Liver (tissue), 8 donors: ENCODE measurements at regions not wholly inside any gene's neighbourhood (a gene's known extent, or its start where the extent isn't known, plus 50 kb on each side); places are given as distances from the start of the nearest gene placed in this dataset.

Source experiments
- DNase-seq: peaks from one replicate; pipeline ENCODE4 v3.0.0-alpha.2; 2017; ENCODE audit warnings: low spot score
- H3K27ac ChIP-seq, 2 donors: one replicate each; pipeline ENCODE4 v1.7.0; 2013; ENCODE audit warnings: inconsistent platforms in 2 of 2, low read length in 2 of 2, control low read depth in 1 of 2, low read depth in 1 of 2, mild to moderate bottlenecking in 1 of 2
- H3K27me3 ChIP-seq, 4 donors: one replicate each; pipeline versions ENCODE4 v1.6.1 to v1.7.0; 2013; ENCODE audit warnings: low read length in 3 of 4, inconsistent platforms in 1 of 4, mild to moderate bottlenecking in 1 of 4, moderate library complexity in 1 of 4; ENCODE audit not compliant: control insufficient read depth in 4 of 4, insufficient read depth in 4 of 4
- H3K36me3 ChIP-seq, 4 donors: one replicate each; pipeline versions ENCODE4 v1.6.1 to v1.7.0; 2013; ENCODE audit warnings: low read length in 3 of 4, mild to moderate bottlenecking in 3 of 4, low read depth in 1 of 4, moderate library complexity in 1 of 4; ENCODE audit not compliant: control insufficient read depth in 4 of 4, insufficient read depth in 3 of 4
- H3K4me1 ChIP-seq, 4 donors: one replicate each; pipeline versions ENCODE4 v1.6.1 to v1.7.0; 2013; ENCODE audit warnings: low read length in 3 of 4, mild to moderate bottlenecking in 3 of 4, moderate library complexity in 1 of 4; ENCODE audit not compliant: control insufficient read depth in 4 of 4, insufficient read depth in 4 of 4
- H3K4me3 ChIP-seq, 3 donors: one replicate each; pipeline versions ENCODE4 v1.6.1 to v1.7.0; 2013; ENCODE audit warnings: low read length in 3 of 3, control low read depth in 1 of 3, low read depth in 1 of 3, mild to moderate bottlenecking in 1 of 3
- H3K9ac ChIP-seq, 2 donors: one replicate each; pipeline ENCODE4 v1.7.0; 2013; ENCODE audit warnings: low read length in 2 of 2, mild to moderate bottlenecking in 2 of 2, moderate library complexity in 2 of 2, control low read depth in 1 of 2, low read depth in 1 of 2
- H3K9me3 ChIP-seq, 4 donors: one replicate each; pipeline versions ENCODE4 v1.6.1 to v1.7.0; 2013; ENCODE audit warnings: low read length in 3 of 4; ENCODE audit not compliant: control insufficient read depth in 4 of 4
- ATF3 ChIP-seq: IDR thresholded peaks from 2 replicates; pipeline ENCODE4 v1.6.1; 2016; ENCODE audit warnings: antibody characterized with exemption
- CTCF ChIP-seq: fragments of 150-350 bp; IDR thresholded peaks from 2 replicates; pipeline ENCODE4 v1.5.1; 2017; ENCODE audit warnings: improper control_type of control experiment, low read depth, low read length; ENCODE audit not compliant: missing input control
- EGR1 ChIP-seq, 2 donors: IDR thresholded peaks; 2 replicates each; pipeline ENCODE4 v1.6.1; 2016 to 2018; ENCODE audit warnings: antibody characterized with exemption in 2 of 2, low read depth in 2 of 2
- FOXA2 ChIP-seq: IDR thresholded peaks from 2 replicates; pipeline ENCODE4 v1.6.1; 2016; ENCODE audit warnings: antibody characterized with exemption
- GABPA ChIP-seq, 2 donors: IDR thresholded peaks in 1 of 2; conservative IDR thresholded peaks in 1 of 2; 2 replicates each; pipeline ENCODE4 v1.6.1; 2016; ENCODE audit warnings: antibody characterized with exemption in 2 of 2, mild to moderate bottlenecking in 1 of 2, moderate library complexity in 1 of 2
- HNF4A ChIP-seq, 2 donors: conservative IDR thresholded peaks; 2 replicates each; pipeline ENCODE4 v1.6.1; 2016; ENCODE audit warnings: antibody characterized with exemption in 2 of 2, mild to moderate bottlenecking in 2 of 2
- HNF4G ChIP-seq: IDR thresholded peaks from 2 replicates; pipeline ENCODE4 v1.6.1; 2016; ENCODE audit warnings: antibody characterized with exemption
- JUND ChIP-seq, 2 donors: IDR thresholded peaks; 2 replicates each; pipeline ENCODE4 v1.6.1; 2016; ENCODE audit warnings: antibody characterized with exemption in 2 of 2
- MAX ChIP-seq: IDR thresholded peaks from 2 replicates; pipeline ENCODE4 v1.6.1; 2016; ENCODE audit warnings: antibody characterized with exemption
- NR2F2 ChIP-seq: IDR thresholded peaks from 2 replicates; pipeline ENCODE4 v1.6.1; 2016; ENCODE audit warnings: antibody characterized with exemption
- RAD21 ChIP-seq, 2 donors: IDR thresholded peaks; 2 replicates each; pipeline ENCODE4 v1.6.1; 2016; ENCODE audit warnings: antibody characterized with exemption in 2 of 2, mild to moderate bottlenecking in 2 of 2
- REST ChIP-seq: IDR thresholded peaks from 2 replicates; pipeline ENCODE4 v1.6.1; 2016; ENCODE audit warnings: antibody characterized with exemption, mild to moderate bottlenecking
- RXRA ChIP-seq, 2 donors: IDR thresholded peaks; 2 replicates each; pipeline ENCODE4 v1.6.1; 2017 to 2018; ENCODE audit warnings: antibody characterized with exemption in 2 of 2, mild to moderate bottlenecking in 1 of 2
- SP1 ChIP-seq: IDR thresholded peaks from 2 replicates; pipeline ENCODE4 v1.6.1; 2018; ENCODE audit warnings: antibody characterized with exemption, mild to moderate bottlenecking
- TAF1 ChIP-seq: conservative IDR thresholded peaks from 2 replicates; pipeline ENCODE4 v1.6.1; 2016; ENCODE audit warnings: antibody characterized with exemption, mild to moderate bottlenecking
- YY1 ChIP-seq: IDR thresholded peaks from 2 replicates; pipeline ENCODE4 v1.6.1; 2016; ENCODE audit warnings: antibody characterized with exemption, mild to moderate bottlenecking
- ZBTB33 ChIP-seq: IDR thresholded peaks from 2 replicates; pipeline ENCODE4 v1.6.1; 2016; ENCODE audit warnings: antibody characterized with exemption
- WGBS: extraction: QIAGEN DNeasy Blood & Tissue Kit; methylation state at CpG from one replicate; pipeline ENCODE4 v1.1.7; 2013; 5-methylcytosine and 5-hydroxymethylcytosine counted together
- donor health status: healthy.
- donor health status: healthy.
- donor health status: healthy.
- donor health status: healthy.
- donor health status: healthy.

- Histone ChIP-seq H3K9ac (no peak overlapping the region), H3K27me3 (no peaks in the 10 kb centered on the region), H3K36me3 (no peaks in the 10 kb centered on the region), H3K27ac (no peak overlapping the region), H3K4me3 (no peak overlapping the region), H3K9me3 (no peaks in the 10 kb centered on the region), H3K4me1 (no peaks in the 10 kb centered on the region)
- TF ChIP-seq RXRA (IDR thresholded peaks at IDR 0.05) (no peak), MAX (no peak), TAF1 (no peak), SP1 (no peak), HNF4G (no peak), NR2F2 (no peak), RAD21 (IDR thresholded peaks at IDR 0.05) (no peak), ZBTB33 (no peak), JUND (IDR thresholded peaks at IDR 0.05) (no peak), FOXA2 (no peak), EGR1 (IDR thresholded peaks at IDR 0.05; ENCODE audit: low read depth in 2 of 2) (no peak), YY1 (no peak), CTCF (no peak), REST (no peak), ATF3 (no peak), GABPA (IDR thresholded peaks at IDR 0.05 in 1 of 2, conservative IDR thresholded peaks at IDR 0.05 in 1 of 2) (no peak), HNF4A (conservative IDR thresholded peaks at IDR 0.05) (no peak)
- WGBS = 75% methylated on average over 3 of the region's 3 CpGs
- DNase-seq = no peak
Observed at GRCh38 chr2:150267651-150268415, 219.6 kb downstream of the RND3 start.
